PC-3 (cell line): ENCODE measurements at regions not wholly inside any gene's neighbourhood (a gene's known extent, or its start where the extent isn't known, plus 50 kb on each side); places are given as distances from the start of the nearest gene placed in this dataset.

Source experiments
- ATAC-seq: fragments of 200-7000 bp; cut with Tn5 transposase; 2 replicates; pipeline ENCODE4 v1.9.1; 2020; ENCODE audit warnings: mild to moderate bottlenecking, moderate library complexity
- BruUV-seq: library from RNA; stranded (reverse); fragments of 400-500 nt; replicated peaks from 2 replicates; lab custom pipeline; 2021; lab: Mats Ljungman, UMichigan
- CTCF ChIA-PET: fragments of 300-600 bp; sonication (Branson Sonifier 250); formaldehyde crosslinking; loops from one replicate; lab custom pipeline; 2022; ENCODE audit warnings: antibody characterized with exemption; lab: Charles Lee
- POLR2A ChIA-PET: fragments of 300-600 bp; sonication (Branson Sonifier 250); formaldehyde crosslinking; loops from one replicate; lab custom pipeline; 2022; ENCODE audit warnings: antibody characterized with exemption; ENCODE audit not compliant: unreplicated experiment; lab: Charles Lee
- DNase-seq: peaks from one replicate; pipeline ENCODE4 v3.0.0-alpha.2; 2015
- H2AFZ ChIP-seq: fragments of 300-600 bp; sonication (generic); 2 replicates; pipeline ENCODE4 v1.6.0; 2016; ENCODE audit warnings: antibody characterized with exemption, low read length
- H3F3A ChIP-seq: fragments of 300-600 bp; sonication (generic); one replicate; pipeline ENCODE4 v1.6.0; 2017; ENCODE audit warnings: antibody characterized with exemption, low read length, control low read depth, mild to moderate bottlenecking; ENCODE audit not compliant: unreplicated experiment
- H3K27ac ChIP-seq: fragments of 300-600 bp; sonication (generic); 2 replicates; pipeline ENCODE4 v1.5.1; 2016; ENCODE audit warnings: mild to moderate bottlenecking, low read length
- H3K27me3 ChIP-seq: fragments of 300-600 bp; sonication (generic); 2 replicates; pipeline ENCODE4 v1.6.1; 2016; ENCODE audit warnings: low read length, mixed read lengths
- H3K36me3 ChIP-seq: fragments of 300-600 bp; sonication (generic); 2 replicates; pipeline ENCODE4 v1.6.1; 2016; ENCODE audit warnings: low read depth, mixed run types, low read length, mixed read lengths
- H3K4me1 ChIP-seq: fragments of 300-600 bp; sonication (generic); 2 replicates; pipeline ENCODE4 v1.5.1; 2016; ENCODE audit warnings: low read length; ENCODE audit not compliant: insufficient read depth
- H3K4me2 ChIP-seq: fragments of 300-600 bp; sonication (generic); 2 replicates; pipeline ENCODE4 v1.6.0; 2016; ENCODE audit warnings: low read length
- H3K4me3 ChIP-seq: fragments of 300-600 bp; sonication (generic); 2 replicates; pipeline ENCODE4 v1.5.1; 2016; ENCODE audit warnings: mild to moderate bottlenecking, low read length, mixed read lengths
- H3K79me2 ChIP-seq: fragments of 300-600 bp; sonication (generic); 2 replicates; pipeline ENCODE4 v1.6.1; 2017; ENCODE audit warnings: low read length, mixed read lengths
- H3K9ac ChIP-seq: fragments of 300-600 bp; sonication (generic); 2 replicates; pipeline ENCODE4 v1.6.0; 2016; ENCODE audit warnings: mild to moderate bottlenecking, low read length
- H3K9me2 ChIP-seq: fragments of 300-600 bp; sonication (generic); replicated peaks from 2 replicates; pipeline ENCODE4 v1.6.1; 2016; ENCODE audit warnings: mixed run types, low read length, mixed read lengths
- H3K9me3 ChIP-seq: fragments of 300-600 bp; sonication (generic); 2 replicates; pipeline ENCODE4 v1.6.1; 2016; ENCODE audit warnings: low read length, mixed read lengths
- H4K20me1 ChIP-seq: fragments of 300-600 bp; sonication (generic); 2 replicates; pipeline ENCODE4 v1.6.1; 2016; ENCODE audit warnings: low read length, mixed read lengths
- EZH2 ChIP-seq: fragments of 300-600 bp; sonication (generic); IDR thresholded peaks from one replicate; pipeline ENCODE4 v1.6.1; 2017; ENCODE audit warnings: antibody characterized with exemption, mild to moderate bottlenecking, low read length; ENCODE audit not compliant: unreplicated experiment
- EZH2phosphoT487 ChIP-seq: fragments of 300-600 bp; sonication (generic); IDR thresholded peaks from 2 replicates; pipeline ENCODE4 v1.6.1; 2018; ENCODE audit warnings: mild to moderate bottlenecking, antibody characterized with exemption, low read length, borderline replicate concordance
- intact Hi-C: fragments of 100-400 bp; cut with micrococcal nuclease; formaldehyde crosslinking; loops from 2 replicates; pipeline ENCODE4 v1.9.0; 2023
- TF ChIP-seq, protein P1 (sequence below): fragments of 300-600 bp; sonication (generic); conservative IDR thresholded peaks from 2 replicates; pipeline ENCODE4 v1.5.1; 2017; ENCODE audit warnings: antibody characterized with exemption, low read depth, mild to moderate bottlenecking, low read length

DNA sequence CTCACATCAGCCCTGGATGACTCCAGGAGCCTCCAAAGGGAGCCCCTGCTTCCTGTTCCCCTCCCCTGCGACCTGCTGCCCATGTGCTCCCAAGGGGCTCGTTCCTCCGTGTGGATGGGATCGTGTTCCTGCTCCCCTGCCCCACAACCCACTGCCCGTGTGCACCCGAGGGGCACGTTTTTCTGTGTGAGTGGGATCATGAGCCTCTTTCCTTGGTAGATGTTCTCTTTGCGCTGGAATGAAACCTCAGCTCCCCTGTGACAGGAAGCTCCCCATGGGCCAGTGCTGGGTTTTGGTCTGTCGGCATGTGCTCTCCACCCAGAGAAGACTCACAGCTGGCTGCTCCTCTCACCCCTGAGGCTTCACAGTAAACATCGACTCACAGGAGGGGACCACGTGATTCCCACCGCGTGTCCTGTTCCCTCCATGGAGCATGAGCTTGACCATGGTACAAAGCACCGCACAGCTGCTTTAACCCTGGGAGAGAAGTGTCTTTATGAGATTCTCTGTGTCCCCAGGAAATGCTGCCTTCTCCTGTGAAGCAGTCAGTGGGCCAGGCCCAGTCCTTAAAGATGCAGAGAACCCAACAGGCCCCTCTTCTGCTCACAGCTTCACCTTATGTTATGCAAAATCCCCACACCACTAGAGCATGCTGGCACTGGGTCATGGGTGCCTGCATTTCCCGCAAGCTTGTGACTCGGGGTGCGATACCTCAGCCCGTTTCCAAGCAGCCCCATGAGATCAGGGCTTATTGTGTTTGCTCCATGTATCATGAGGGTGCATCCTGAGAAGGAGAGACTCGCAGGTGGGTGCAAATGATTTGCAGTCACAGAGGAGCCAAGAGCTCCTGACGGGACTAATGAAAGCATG, 215.1 kb downstream of the ERMARD start:
- Histone ChIP-seq H3K79me2 (no peaks in the 10 kb centered on the region), H3K27ac (no peak overlapping the region), H3K4me1 (no peaks in the 10 kb centered on the region), H4K20me1 (no peaks in the 10 kb centered on the region), H3F3A (no peaks in the 10 kb centered on the region), H2AFZ (no peak overlapping the region), H3K9me2 (no peaks in the 10 kb centered on the region), H3K4me2 (no peak overlapping the region), H3K9me3 (no peaks in the 10 kb centered on the region), H3K4me3 (no peak overlapping the region), H3K27me3 (no peaks in the 10 kb centered on the region), H3K36me3 (no peaks in the 10 kb centered on the region), H3K9ac (no peak overlapping the region)
- no TSS peak for BruUV-seq
- intact Hi-C loops: no loop called here
- no peak for ATAC-seq
- CTCF ChIA-PET: no interaction called here
- TF ChIP-seq, protein P1, sequence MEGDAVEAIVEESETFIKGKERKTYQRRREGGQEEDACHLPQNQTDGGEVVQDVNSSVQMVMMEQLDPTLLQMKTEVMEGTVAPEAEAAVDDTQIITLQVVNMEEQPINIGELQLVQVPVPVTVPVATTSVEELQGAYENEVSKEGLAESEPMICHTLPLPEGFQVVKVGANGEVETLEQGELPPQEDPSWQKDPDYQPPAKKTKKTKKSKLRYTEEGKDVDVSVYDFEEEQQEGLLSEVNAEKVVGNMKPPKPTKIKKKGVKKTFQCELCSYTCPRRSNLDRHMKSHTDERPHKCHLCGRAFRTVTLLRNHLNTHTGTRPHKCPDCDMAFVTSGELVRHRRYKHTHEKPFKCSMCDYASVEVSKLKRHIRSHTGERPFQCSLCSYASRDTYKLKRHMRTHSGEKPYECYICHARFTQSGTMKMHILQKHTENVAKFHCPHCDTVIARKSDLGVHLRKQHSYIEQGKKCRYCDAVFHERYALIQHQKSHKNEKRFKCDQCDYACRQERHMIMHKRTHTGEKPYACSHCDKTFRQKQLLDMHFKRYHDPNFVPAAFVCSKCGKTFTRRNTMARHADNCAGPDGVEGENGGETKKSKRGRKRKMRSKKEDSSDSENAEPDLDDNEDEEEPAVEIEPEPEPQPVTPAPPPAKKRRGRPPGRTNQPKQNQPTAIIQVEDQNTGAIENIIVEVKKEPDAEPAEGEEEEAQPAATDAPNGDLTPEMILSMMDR: no peak
- TF ChIP-seq EZH2phosphoT487: no peak
- no peak for TF ChIP-seq EZH2
- POLR2A ChIA-PET: no interaction called here
- DNase-seq: no peak

DNA sequence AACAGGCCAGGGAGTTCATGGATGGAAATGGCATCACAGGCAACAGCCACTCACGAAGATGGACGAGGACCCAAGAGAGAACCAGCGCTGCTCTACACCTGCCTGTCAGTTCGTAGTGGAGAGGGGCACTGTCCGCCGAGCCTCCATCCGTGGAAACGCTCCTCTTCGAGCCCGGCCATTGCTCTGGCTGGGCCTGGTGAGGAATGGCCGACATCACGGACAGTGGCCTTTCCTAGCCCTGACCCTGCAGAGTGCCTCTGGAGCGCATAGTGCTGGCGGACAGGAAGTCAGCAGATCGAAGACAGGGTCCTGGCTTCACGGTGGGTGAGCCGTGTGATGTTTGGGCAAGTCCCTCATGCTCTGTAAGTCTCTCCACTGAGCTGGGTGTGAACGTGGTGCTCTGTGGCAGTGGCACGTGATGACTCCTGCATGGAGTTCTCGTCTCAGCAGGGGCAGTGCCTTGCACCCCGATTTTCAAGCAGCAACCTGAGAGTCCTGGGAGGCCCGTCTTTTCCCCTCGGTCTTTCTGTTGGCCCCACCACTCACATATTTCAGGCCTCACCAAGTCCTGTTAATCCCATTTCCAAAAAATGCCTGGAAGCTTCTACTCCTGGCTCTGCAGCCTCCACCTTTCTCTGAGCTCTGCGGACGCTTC, 214.4 kb downstream of the ERMARD start:
- Histone ChIP-seq H3F3A (no peaks in the 10 kb centered on the region), H3K9me3 (no peaks in the 10 kb centered on the region), H3K4me2 (no peak overlapping the region), H3K9me2 (no peaks in the 10 kb centered on the region), H3K9ac (no peak overlapping the region), H3K79me2 (no peaks in the 10 kb centered on the region), H3K4me1 (no peaks in the 10 kb centered on the region), H3K4me3 (no peak overlapping the region), H4K20me1 (no peaks in the 10 kb centered on the region), H2AFZ (no peak overlapping the region), H3K27ac (no peak overlapping the region), H3K27me3 (no peaks in the 10 kb centered on the region), H3K36me3 (no peaks in the 10 kb centered on the region)
- ATAC-seq (no peak), DNase-seq (no peak)
- POLR2A ChIA-PET: no interaction called here
- no peak for TF ChIP-seq EZH2phosphoT487
- TF ChIP-seq, protein P1: no peak
- no peak for TF ChIP-seq EZH2
- BruUV-seq: no TSS peak
- CTCF ChIA-PET: no interaction called here
- intact Hi-C loops: no loop called here

DNA sequence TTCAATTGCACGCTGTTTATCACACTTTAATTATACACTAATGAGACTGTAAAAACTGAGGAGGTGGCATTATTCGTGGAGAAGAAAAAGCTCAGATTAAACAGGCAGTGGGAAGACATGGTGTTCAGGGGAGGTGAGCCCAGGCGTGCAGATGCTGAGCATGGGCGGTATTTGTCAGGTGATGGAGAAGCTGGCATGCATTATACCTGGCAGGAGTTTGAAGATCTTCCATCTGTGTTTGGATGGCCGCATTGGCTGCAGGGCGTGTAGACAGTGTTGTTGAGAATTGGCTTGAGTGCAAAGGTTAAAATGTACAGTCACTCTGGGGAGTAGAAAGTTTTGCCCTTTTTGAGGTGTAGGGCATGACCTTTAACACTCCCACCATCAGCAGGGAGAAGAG, 213.8 kb downstream of the ERMARD start:
- no peak overlapping the region for H3K27ac ChIP-seq
- intact Hi-C loops: no loop called here
- DNase-seq: no peak
- ChIA-PET CTCF (no interaction called here), POLR2A (no interaction called here)
- H4K20me1 ChIP-seq: no peaks in the 10 kb centered on the region
- no peaks in the 10 kb centered on the region for H3K4me1 ChIP-seq
- TF ChIP-seq EZH2phosphoT487: no peak
- TF ChIP-seq, protein P1: no peak
- TF ChIP-seq EZH2: no peak
- H3K9ac ChIP-seq: no peak overlapping the region
- no peak overlapping the region for H2AFZ ChIP-seq
- ATAC-seq: no peak
- H3K27me3 ChIP-seq: no peaks in the 10 kb centered on the region
- no peak overlapping the region for H3K4me3 ChIP-seq
- H3K9me2 ChIP-seq: no peaks in the 10 kb centered on the region
- no TSS peak for BruUV-seq
- no peak overlapping the region for H3K4me2 ChIP-seq
- H3F3A ChIP-seq: no peaks in the 10 kb centered on the region
- no peaks in the 10 kb centered on the region for H3K9me3 ChIP-seq
- no peaks in the 10 kb centered on the region for H3K79me2 ChIP-seq
- H3K36me3 ChIP-seq: no peaks in the 10 kb centered on the region
